ENCODE measurements at regions not wholly inside any gene's neighbourhood (a gene's known extent, or its start where the extent isn't known, plus 50 kb on each side); places are given as distances from the start of the nearest gene placed in this dataset.

DNA sequence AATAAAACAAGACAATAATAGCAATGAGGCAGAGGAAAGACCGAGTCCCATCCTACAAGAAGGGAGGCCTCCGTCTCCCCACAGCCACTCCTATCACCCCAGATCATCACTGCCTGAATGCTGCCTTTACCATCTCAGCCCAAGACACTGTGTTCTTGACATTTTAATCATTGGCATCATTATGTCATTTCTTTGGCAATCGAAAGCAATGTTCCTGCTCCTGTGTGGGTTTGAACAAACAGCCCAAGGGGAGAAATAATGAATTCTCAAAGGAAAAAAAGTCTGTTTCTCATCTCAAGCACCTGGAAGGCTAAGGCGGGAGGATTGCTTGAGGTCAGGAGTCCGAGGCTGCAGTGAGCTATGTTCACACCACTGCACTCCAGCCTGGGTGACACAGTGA, 73.0 kb upstream of the ACSL1 start:
- no peak for TF ChIP-seq POLR2AphosphoS5 (IDR thresholded peaks at IDR 0.05)
- TF ChIP-seq, protein P1, sequence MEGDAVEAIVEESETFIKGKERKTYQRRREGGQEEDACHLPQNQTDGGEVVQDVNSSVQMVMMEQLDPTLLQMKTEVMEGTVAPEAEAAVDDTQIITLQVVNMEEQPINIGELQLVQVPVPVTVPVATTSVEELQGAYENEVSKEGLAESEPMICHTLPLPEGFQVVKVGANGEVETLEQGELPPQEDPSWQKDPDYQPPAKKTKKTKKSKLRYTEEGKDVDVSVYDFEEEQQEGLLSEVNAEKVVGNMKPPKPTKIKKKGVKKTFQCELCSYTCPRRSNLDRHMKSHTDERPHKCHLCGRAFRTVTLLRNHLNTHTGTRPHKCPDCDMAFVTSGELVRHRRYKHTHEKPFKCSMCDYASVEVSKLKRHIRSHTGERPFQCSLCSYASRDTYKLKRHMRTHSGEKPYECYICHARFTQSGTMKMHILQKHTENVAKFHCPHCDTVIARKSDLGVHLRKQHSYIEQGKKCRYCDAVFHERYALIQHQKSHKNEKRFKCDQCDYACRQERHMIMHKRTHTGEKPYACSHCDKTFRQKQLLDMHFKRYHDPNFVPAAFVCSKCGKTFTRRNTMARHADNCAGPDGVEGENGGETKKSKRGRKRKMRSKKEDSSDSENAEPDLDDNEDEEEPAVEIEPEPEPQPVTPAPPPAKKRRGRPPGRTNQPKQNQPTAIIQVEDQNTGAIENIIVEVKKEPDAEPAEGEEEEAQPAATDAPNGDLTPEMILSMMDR (IDR thresholded peaks at IDR 0.05 in 8 of 11, conservative IDR thresholded peaks at IDR 0.05 in 3 of 11): no peak
- no peak for TF ChIP-seq POLR2A (IDR thresholded peaks at IDR 0.05)
